ENCODE measurements at regions not wholly inside any gene's neighbourhood (a gene's known extent, or its start where the extent isn't known, plus 50 kb on each side); places are given as distances from the start of the nearest gene placed in this dataset.
"Not testable (repeated sequence)": the region's sequence is repeated elsewhere in the genome, so short reads cannot be mapped to it uniquely, and the experiment has no call there.

GRCh38 chr11:100531290-100531689 is 155.8 kb upstream of the ARHGAP42 start:
- DNase-seq (ENCODE audit: low read depth in 2 of 2): not testable (repeated sequence)

DNA sequence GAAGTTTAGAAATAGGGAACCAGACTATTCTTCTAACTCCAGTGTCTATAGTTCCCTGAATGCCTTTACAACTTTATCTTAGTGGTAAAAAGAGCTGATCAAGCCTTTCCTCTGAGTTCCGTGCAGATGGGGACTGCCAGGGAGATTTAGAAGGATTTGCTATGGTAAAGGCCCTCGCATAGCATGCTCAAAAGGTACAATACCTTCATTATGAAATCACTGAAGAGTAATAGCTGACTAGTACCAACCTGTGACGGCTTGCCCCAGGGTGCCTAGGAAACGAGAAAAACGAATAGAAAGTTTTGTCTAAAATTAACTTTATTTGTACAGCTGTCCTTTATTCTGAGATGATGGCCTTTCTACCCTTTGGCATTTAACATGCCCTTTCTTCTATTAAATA is 150.1 kb upstream of the ARHGAP42 start:
- no peak for DNase-seq (ENCODE audit: low read depth in 2 of 2)

GRCh38 chr11:100543386-100543785 is 143.7 kb upstream of the ARHGAP42 start:
- no peak for DNase-seq (ENCODE audit: low read depth in 2 of 2)

DNA sequence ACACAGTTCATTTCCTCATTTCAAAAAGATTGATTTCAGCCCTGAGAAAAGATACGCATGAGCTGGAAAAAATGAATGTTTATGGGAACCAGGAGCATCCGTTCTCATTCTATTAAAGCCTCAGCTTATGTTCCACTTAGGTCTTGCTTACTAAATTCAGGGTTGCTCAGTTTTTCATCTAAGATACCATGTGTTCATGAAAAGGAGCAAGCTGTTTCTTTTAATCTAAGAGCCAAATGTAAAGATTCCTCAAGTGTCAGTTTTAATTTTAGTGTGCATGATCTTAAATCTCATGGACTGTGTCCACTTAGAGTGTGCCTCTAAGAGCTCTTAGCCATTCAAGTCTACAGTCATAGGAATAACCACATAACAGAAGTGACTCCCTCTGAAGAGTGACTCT is 141.5 kb upstream of the ARHGAP42 start:
- DNase-seq (ENCODE audit: low read depth in 2 of 2): no peak

DNA sequence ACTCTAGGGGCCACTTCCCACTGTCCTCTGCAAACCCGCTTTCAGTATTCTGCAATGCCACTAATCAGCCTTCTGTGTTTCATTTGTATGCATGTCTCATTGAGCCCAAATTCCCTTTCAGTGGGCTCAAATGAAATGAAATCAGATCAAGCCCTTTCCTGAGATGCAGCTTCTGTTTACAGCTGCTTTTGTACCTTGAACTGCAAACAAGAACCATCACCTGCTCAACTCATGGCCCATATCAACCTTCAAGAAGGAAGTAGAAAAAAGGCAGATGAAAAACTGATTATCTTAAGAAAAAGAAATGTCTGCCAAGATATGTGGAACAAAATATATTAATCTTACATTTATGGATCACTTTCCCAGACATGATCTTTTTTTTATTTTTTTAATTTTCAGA is 141.1 kb upstream of the ARHGAP42 start:
- no peak for DNase-seq (ENCODE audit: low read depth in 2 of 2)

DNA sequence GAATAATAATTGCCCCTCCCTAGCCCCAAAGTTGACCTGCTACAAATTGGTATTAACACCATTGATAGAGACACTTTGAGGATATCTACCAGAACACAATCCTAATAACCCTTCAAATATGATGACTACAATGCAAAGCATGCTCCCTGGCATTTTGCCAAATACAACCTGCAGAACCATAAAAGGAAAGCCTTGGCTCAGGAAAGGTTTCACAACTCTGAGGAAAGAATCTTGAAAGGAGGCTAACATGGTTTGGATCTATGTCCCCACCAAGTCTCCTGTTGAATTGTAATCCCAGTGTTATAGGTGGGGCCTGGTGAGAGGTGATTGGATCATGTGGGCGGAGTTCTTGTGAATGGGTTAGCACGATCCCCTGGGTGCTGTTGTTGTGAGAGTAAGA is 140.4 kb upstream of the ARHGAP42 start:
- DNase-seq (ENCODE audit: low read depth in 2 of 2): peak; percentile 14 to 20

- DNase-seq (ENCODE audit: low read depth in 2 of 2): no peak
Measured at GRCh38 chr11:100550298-100550697, 136.8 kb upstream of the ARHGAP42 start.

DNA sequence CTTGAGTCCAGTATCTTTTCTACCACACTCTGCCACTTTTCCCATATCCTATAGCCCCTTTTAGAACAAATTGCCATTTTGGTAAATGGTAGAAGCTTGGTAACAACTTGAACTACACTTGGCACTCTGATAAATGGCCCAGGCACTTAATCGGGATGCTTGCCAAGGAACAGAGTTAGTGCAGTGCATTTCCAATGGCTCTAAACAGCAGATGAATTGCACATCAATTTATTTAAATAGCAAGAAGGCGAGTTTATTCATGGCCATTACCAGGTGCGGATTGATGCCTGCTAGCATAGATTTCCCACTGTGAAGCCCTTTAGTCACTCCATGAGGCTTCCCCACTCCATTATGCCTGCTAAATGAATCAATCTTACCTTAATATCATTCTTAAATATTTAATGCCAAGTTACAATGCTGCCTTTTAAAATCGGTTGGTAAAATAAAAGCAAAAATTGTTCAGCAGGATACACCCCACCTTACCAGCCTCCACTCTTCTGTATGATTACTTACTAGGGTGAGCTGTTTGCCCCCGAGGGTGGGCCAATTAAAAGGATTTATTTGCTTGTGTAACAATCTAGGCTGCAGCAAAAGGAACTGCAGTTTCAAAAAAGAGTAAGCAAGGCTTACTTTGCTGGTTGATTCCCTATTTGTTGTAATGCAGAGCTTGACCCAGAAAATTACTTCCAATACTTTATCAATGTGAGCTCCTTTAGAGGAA is 136.0 kb upstream of the ARHGAP42 start:
- no peak for DNase-seq (ENCODE audit: low read depth in 2 of 2)

DNA sequence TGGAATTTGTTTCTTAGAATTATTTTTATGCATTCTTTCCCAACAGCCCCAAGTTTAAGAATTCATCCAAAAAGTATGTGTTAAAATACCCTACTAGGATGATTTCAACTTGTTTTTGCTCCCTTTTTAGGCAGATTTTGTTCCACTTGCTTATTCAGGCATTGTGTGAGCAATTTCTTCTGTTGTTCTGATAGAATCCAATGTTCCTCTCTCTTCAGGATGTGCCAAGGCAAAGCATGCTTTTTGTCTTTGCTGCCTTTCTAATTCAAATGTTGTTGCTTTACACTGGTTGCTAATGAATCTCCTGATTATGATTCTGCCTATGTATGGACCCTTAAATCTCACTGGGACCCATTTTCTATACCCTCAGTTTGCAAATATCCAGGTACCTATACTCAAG is 131.2 kb upstream of the ARHGAP42 start:
- DNase-seq (ENCODE audit: low read depth in 2 of 2): no peak

DNA sequence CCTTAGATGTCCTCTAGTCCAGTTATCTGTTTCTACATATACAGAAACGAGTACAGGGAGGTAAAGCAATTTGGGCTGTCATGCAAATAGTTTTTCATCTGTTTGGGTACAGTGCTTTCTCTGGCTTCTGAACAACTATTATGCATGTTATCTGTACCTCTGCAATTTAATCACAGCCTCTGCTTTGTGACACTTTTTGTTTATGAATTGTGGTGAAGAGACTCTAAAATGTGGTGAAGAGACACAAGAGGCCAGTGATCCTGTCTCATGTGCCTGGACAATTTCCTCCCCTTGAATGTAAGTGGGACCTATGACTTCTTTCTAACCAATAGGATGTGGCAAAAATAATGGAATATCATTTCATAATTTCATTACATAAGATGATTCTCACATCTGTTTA is 130.3 kb upstream of the ARHGAP42 start:
- DNase-seq (ENCODE audit: low read depth in 2 of 2): no peak

DNA sequence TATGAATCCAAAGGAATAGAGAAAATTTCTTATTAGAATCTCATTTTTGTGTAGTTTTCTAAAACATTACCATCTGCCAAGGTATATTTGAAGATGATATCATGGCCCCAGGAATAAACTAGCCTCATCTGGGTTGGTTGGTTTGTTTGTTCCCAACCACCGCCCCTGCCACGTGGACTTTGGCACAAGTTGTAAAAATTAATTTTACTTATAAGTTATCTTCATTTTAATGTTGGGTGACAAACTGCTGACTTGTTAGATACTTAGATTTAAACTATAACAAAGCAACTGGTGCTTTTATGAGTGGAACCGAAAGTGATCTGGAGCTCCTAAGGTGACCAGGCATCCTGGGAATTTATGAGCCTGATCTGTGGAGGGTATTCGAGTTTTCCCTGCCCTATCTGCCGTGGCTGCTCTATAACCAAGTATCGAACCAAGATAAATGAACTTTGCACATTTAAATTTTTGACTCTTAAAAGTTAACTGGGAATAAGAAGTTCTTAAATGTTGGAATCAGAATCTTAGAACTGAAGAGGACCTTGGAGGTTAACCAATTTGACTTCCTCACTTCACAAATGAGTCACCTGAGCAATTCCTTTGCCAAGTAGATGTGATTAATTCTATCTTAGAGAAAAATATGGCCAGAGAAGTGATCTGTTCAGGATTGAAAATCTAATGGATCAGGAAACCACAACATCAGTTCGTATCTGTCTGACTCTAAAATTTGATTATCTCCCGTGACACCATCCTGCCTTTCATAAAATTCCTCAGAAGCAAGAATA is 129.1 kb upstream of the ARHGAP42 start:
- peak; percentile 25 for DNase-seq (ENCODE audit: low read depth in 2 of 2)

DNA sequence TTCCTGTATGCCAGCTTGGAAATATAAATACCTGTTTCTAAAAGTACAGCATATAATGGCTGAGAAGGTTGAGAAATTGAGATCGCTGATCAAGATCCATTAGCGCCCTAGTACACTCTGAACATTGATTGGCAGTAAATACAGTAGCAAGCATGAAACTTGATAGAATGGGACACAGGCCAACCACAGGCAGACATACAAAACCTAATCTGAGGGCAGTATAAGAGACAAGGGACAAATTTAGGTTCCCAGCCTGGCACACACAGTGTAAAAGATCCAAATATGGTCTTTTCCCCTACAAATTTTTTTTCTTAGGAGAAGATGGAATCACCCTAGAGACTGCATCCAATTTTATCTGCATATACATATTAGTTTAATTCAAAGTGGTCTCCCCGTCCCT is 126.5 kb upstream of the ARHGAP42 start:
- no peak for DNase-seq (ENCODE audit: low read depth in 2 of 2)

DNA sequence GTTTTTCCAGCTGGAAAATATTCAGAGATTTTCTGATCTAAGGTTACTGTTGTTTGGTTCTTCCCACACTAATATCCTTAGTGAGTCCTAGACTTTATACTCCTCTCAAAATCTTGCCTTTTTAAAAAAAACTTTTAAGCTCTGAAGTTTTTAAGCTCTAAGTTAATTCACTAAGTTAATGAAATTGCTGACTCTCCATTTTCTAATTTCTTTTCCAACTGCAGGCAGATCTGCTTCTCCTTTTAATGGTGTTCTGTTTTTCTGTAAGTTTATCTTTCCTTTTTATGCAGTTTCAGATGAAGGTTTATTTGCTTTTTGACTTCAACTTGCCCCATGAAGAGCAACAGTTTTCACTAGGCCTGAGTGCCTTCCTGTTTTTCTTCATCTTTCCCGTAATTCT is 125.8 kb upstream of the ARHGAP42 start:
- DNase-seq (ENCODE audit: low read depth in 2 of 2): no peak

GRCh38 chr11:100562128-100562527 is 125.0 kb upstream of the ARHGAP42 start:
- peak; percentile 86 to 89 for DNase-seq (ENCODE audit: low read depth in 2 of 2)

DNA sequence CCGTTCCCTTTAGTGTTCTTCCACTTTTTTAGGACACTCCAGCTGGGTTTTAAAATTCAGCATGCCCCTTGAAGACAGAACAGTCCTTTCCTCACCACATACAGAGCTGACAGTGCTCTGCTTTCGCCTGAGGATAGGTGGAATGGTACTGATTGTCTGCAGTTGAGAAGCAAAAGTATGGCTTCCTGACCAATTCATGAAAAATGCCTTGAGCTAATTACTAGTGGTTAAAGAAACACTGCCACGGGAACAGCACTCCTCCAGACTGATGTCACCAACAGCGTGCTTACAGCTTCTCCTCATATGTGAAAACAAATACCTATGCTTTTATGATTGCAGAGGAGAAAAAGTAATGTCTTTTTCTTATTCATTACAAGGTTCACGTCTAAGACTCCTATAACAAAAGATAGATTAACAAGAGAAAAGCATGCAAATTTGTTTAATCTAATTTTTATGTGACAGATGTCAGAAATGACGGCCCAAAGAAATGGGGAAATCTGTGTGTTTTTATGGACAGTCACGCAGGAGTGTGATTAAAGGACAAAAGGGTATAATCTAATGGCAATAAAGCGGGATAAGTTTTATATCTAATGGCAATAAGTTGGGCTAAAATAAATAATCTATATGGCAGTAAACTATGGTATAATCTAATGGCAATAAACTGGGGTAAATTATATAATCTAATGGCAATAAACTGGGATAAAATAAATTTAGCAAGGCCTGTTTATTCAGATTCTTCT is 123.4 kb upstream of the ARHGAP42 start:
- peak; percentile 41 to 52 for DNase-seq (ENCODE audit: low read depth in 2 of 2)

DNA sequence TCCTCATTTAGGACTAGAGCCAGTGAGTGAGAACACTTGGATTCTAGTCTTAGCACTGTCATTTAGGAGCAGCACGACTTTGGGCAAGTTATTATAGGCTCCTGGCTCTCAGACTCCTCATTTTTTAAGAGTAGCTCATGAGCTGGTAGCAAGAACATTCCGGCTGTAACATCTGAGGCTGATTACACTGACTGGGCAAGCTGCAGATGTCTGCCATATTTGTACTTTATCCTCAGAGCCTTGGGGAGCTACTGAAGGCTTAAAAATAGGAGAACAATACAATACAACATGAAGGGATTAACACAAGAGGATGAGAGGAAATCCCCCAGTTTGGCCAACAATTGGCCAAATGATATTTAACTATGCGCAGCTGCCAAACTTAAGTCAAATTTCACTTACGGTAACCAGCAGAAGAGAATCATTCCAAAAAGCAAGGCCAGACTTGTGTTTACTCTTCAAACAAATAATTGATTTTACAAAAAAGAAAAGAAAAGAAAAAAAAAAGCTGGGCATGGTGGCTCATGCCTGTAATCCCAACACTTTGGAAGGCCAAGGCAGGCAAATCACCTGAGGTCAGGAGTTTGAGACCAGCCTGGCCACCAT is 113.1 kb upstream of the ARHGAP42 start:
- DNase-seq (ENCODE audit: low read depth in 2 of 2): peak; percentile 11 to 14

- peak; percentile 17 to 28 for DNase-seq (ENCODE audit: low read depth in 2 of 2)
Measured at GRCh38 chr11:100574894-100575769, 112.0 kb upstream of the ARHGAP42 start.

GRCh38 chr11:100575860-100576717 is 111.0 kb upstream of the ARHGAP42 start:
- peak; percentile 22 to 37 for DNase-seq (ENCODE audit: low read depth in 2 of 2)

DNA sequence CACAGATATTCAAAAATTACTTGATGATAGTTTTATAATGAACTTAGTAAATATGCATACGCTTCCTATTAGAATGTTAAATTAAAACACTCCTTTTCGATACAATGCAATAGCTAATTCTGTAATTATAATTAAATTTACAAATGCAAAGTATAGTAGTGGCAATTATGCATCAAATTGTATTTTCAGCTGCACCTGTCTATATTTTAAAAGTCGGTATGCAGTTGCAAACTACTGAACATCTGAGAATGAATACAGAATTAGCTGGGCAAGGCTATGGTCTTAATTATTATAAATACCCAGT is 110.4 kb upstream of the ARHGAP42 start:
- no peak for DNase-seq (ENCODE audit: low read depth in 2 of 2)

DNA sequence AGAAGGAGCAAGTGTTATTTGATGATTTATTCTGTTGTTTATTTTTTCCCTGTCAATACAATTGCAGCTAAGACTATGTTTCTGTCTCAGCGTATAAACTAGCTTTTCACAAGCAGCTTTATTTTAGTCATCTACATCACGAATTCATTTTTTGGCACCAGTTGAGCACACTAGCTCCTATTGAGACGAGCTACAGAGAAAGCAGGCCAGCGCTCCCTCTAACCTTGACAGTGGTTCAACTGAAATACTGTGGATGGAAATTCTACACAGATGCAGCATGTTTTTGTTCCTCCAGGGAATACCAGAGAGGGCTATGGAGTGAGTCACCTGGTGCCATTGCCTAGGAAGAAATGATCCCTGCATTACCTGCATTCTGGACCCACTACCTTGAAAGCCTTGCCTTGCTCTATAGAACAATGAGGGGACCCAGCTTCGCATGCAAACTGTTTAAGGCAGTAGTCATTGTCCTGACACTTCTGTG is 108.2 kb upstream of the ARHGAP42 start:
- peak in 1 of 2 experiments; percentile 14 for DNase-seq (ENCODE audit: low read depth in 2 of 2)

All from fibroblast of skin of left quadriceps (primary cell).